Karpas-422 (cell line): ENCODE measurements at regions not wholly inside any gene's neighbourhood (a gene's known extent, or its start where the extent isn't known, plus 50 kb on each side); places are given as distances from the start of the nearest gene placed in this dataset.

Source experiments
- DNase-seq: peaks from one replicate; pipeline ENCODE4 v3.0.0-alpha.2; 2015
- H2AFZ ChIP-seq: fragments of 200-600 bp; sonication (generic); 2 replicates; pipeline ENCODE4 v1.6.1; 2014; ENCODE audit warnings: antibody characterized with exemption, low read length, mixed read lengths
- H3K27ac ChIP-seq: fragments of 200-600 bp; sonication (generic); 2 replicates; pipeline ENCODE4 v1.5.1; 2014; ENCODE audit warnings: mild to moderate bottlenecking, low read length, moderate library complexity
- H3K27me3 ChIP-seq: fragments of 200-600 bp; sonication (generic); 2 replicates; pipeline ENCODE4 v1.6.1; 2014; ENCODE audit warnings: low read length, mixed read lengths
- H3K36me3 ChIP-seq: fragments of 200-600 bp; sonication (generic); 2 replicates; pipeline ENCODE4 v1.6.1; 2014; ENCODE audit warnings: low read length, mixed read lengths; ENCODE audit not compliant: insufficient read depth
- H3K4me1 ChIP-seq: fragments of 200-600 bp; sonication (generic); 2 replicates; pipeline ENCODE4 v1.6.1; 2014; ENCODE audit warnings: mild to moderate bottlenecking, low read length, mixed read lengths
- H3K4me2 ChIP-seq: fragments of 200-600 bp; sonication (generic); 2 replicates; pipeline ENCODE4 v1.6.1; 2014; ENCODE audit warnings: low read length, low read depth, mild to moderate bottlenecking; ENCODE audit not compliant: poor library complexity, severe bottlenecking
- H3K4me3 ChIP-seq: fragments of 200-600 bp; sonication (generic); 2 replicates; pipeline ENCODE4 v1.5.1; 2014; ENCODE audit warnings: mild to moderate bottlenecking, antibody characterized with exemption, low read length, mixed read lengths
- H3K79me2 ChIP-seq: fragments of 200-600 bp; sonication (generic); 2 replicates; pipeline ENCODE4 v1.6.1; 2014; ENCODE audit warnings: mild to moderate bottlenecking, low read length, mixed read lengths
- H3K9ac ChIP-seq: fragments of 200-600 bp; sonication (generic); 2 replicates; pipeline ENCODE4 v1.6.0; 2014; ENCODE audit warnings: low read length
- H3K9me2 ChIP-seq: fragments of 200-600 bp; sonication (generic), shearing (Covaris generic); replicated peaks from 2 replicates; pipeline ENCODE4 v1.6.0; 2014; ENCODE audit warnings: mild to moderate bottlenecking, low read length, moderate library complexity; ENCODE audit not compliant: insufficient read depth
- H3K9me3 ChIP-seq: fragments of 300-700, 200-600 bp; sonication (generic); 2 replicates; pipeline ENCODE4 v1.6.1; 2014; ENCODE audit warnings: low read length, mixed read lengths
- H4K20me1 ChIP-seq: fragments of 200-600 bp; sonication (generic); 2 replicates; pipeline ENCODE4 v1.6.1; 2014; ENCODE audit warnings: mild to moderate bottlenecking, antibody characterized with exemption, low read length, low read depth; ENCODE audit not compliant: insufficient read depth

DNA sequence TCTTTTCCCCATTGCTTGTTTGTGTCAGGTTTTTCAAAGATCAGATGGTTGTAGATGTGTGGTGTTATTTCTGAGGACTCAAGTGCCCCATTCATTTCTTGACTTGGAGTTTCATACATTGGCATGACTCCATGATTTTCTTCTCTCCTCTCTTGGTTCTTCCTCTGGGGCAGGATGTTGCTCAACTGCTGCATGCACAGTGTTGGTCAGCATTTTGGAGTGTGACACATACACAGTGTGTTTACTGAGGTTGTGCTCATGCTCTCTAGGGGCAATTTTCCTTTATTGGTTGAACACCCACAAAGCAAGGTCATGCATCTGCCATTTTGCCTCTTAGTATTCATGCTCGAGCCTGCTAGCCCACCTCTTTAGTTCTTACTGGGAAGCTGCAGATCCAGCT lies 1993.8 kb downstream of the ARAP2 start:
- H4K20me1 ChIP-seq, result no peaks in the 10 kb centered on the region
- no peak overlapping the region for H3K4me3 ChIP-seq
- no peak overlapping the region for H3K9ac ChIP-seq
- peaks cover 35% of the 10 kb centered on the region for H3K9me3 ChIP-seq
- H3K36me3 ChIP-seq, result no peaks in the 10 kb centered on the region
- no peak overlapping the region for H2AFZ ChIP-seq
- H3K27ac ChIP-seq, result no peak overlapping the region
- H3K9me2 ChIP-seq, result no peaks in the 10 kb centered on the region
- no peaks in the 10 kb centered on the region for H3K27me3 ChIP-seq
- DNase-seq, result no peak
- no peaks in the 10 kb centered on the region for H3K79me2 ChIP-seq
- H3K4me1 ChIP-seq, result no peaks in the 10 kb centered on the region
- no peak overlapping the region for H3K4me2 ChIP-seq

DNA sequence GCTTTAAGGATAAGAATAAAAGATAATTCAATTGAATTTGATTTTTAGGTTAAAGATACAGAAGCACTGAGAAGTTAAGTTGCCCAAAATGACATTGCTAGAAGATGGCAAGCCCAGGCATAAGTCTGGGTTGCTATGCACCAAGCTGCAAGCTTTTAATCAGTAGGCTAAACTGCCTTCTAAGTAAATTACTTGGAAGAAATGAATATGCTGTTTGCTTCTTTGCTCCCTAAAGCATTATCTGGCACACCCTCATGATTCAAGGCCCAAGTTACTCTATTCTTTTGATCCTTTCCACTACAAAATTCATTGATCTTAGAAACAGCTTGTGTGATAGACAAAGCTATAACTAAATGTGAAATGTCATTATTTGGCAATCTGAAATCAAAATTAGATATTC lies 1991.1 kb downstream of the ARAP2 start:
- no peak overlapping the region for H3K4me3 ChIP-seq
- no peaks in the 10 kb centered on the region for H4K20me1 ChIP-seq
- no peak overlapping the region for H2AFZ ChIP-seq
- no peaks in the 10 kb centered on the region for H3K4me1 ChIP-seq
- no peak overlapping the region for H3K9ac ChIP-seq
- no peaks in the 10 kb centered on the region for H3K27me3 ChIP-seq
- no peak overlapping the region for H3K4me2 ChIP-seq
- no peaks in the 10 kb centered on the region for H3K9me2 ChIP-seq
- H3K36me3 ChIP-seq, result no peaks in the 10 kb centered on the region
- H3K27ac ChIP-seq, result no peak overlapping the region
- no peaks in the 10 kb centered on the region for H3K79me2 ChIP-seq
- peaks cover 36% of the 10 kb centered on the region for H3K9me3 ChIP-seq
- DNase-seq, result no peak

DNA sequence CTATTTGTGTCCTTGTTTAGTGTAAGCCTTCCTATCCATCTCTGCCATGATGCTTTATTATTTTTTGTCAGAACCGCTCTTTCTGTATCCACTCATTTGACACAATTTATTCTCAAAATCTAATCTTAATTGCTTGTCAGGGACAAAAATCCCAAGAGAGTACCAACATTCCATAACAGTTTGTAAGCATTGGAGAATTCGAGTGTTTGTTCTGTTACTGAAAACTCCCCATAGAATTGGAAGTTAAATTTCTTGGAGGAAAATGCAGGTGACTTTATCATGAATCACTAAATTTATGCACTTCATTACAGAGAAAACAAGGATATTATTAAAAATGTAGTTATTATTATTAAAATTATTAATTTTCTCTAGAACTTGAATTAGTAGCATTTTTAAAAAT lies 1986.1 kb downstream of the ARAP2 start:
- H3K4me2 ChIP-seq, result no peak overlapping the region
- H3K27me3 ChIP-seq, result no peaks in the 10 kb centered on the region
- no peak overlapping the region for H3K27ac ChIP-seq
- no peaks in the 10 kb centered on the region for H3K9me2 ChIP-seq
- no peak overlapping the region for H3K4me3 ChIP-seq
- peaks cover 25% of the 10 kb centered on the region for H3K9me3 ChIP-seq
- H3K9ac ChIP-seq, result no peak overlapping the region
- no peaks in the 10 kb centered on the region for H3K36me3 ChIP-seq
- DNase-seq, result no peak
- no peaks in the 10 kb centered on the region for H3K79me2 ChIP-seq
- H3K4me1 ChIP-seq, result no peaks in the 10 kb centered on the region
- H4K20me1 ChIP-seq, result no peaks in the 10 kb centered on the region
- H2AFZ ChIP-seq, result no peak overlapping the region

DNA sequence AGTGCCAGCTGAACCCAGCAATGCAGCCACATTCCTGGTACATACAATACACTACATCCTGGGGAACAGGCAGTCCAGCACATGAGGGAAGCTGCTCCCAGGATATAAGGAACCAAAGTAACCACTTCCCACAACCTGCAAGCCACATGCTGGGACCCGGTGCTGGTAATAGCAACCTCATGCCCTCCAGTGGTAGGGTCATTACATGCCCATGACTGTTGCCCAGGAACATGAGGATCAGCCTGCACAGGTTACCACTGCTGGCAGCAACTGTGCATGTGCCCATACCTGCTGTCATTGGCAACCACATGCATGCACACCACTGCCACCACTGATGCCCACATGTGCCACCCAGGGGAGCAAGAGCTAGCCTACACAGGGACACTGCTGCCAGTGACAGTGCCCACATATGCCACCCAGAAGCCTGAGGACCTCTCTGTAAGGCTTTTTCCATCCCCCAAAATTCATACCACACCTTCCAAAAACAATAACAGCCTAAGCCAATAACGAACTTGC lies 1982.5 kb downstream of the ARAP2 start:
- DNase-seq, result no peak
- H4K20me1 ChIP-seq, result no peaks in the 10 kb centered on the region
- no peak overlapping the region for H3K4me3 ChIP-seq
- no peaks in the 10 kb centered on the region for H3K9me2 ChIP-seq
- H3K36me3 ChIP-seq, result no peaks in the 10 kb centered on the region
- H3K27ac ChIP-seq, result no peak overlapping the region
- H2AFZ ChIP-seq, result no peak overlapping the region
- H3K27me3 ChIP-seq, result no peaks in the 10 kb centered on the region
- H3K9me3 ChIP-seq, result peaks cover 33% of the 10 kb centered on the region
- no peak overlapping the region for H3K9ac ChIP-seq
- H3K79me2 ChIP-seq, result no peaks in the 10 kb centered on the region
- no peak overlapping the region for H3K4me2 ChIP-seq
- H3K4me1 ChIP-seq, result no peaks in the 10 kb centered on the region

DNA sequence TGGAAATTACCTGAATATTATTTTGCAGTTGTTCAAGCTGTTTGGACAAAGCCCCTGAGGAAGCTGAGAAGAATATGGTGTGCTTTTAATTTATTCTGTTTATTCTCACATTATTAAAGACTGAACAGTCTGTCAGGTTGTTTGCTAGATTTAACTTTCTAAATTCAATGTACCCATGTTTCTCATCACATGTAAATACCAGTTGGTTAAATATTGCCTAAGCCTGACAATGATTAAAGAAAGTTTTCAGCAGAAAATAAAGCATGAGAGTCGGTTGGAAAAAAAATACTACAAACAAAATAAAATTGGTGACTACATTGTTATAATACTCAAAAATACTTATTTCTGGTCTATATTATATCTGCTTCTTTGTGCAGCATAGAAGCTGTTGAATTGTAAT lies 1974.7 kb downstream of the ARAP2 start:
- no peak overlapping the region for H3K9ac ChIP-seq
- H3K27me3 ChIP-seq, result no peaks in the 10 kb centered on the region
- H3K36me3 ChIP-seq, result no peaks in the 10 kb centered on the region
- no peak overlapping the region for H3K4me3 ChIP-seq
- H3K27ac ChIP-seq, result no peak overlapping the region
- H3K4me2 ChIP-seq, result no peak overlapping the region
- no peaks in the 10 kb centered on the region for H3K9me2 ChIP-seq
- H3K9me3 ChIP-seq, result peaks cover 13% of the 10 kb centered on the region
- DNase-seq, result no peak
- no peak overlapping the region for H2AFZ ChIP-seq
- no peaks in the 10 kb centered on the region for H3K4me1 ChIP-seq
- no peaks in the 10 kb centered on the region for H3K79me2 ChIP-seq
- no peaks in the 10 kb centered on the region for H4K20me1 ChIP-seq

DNA sequence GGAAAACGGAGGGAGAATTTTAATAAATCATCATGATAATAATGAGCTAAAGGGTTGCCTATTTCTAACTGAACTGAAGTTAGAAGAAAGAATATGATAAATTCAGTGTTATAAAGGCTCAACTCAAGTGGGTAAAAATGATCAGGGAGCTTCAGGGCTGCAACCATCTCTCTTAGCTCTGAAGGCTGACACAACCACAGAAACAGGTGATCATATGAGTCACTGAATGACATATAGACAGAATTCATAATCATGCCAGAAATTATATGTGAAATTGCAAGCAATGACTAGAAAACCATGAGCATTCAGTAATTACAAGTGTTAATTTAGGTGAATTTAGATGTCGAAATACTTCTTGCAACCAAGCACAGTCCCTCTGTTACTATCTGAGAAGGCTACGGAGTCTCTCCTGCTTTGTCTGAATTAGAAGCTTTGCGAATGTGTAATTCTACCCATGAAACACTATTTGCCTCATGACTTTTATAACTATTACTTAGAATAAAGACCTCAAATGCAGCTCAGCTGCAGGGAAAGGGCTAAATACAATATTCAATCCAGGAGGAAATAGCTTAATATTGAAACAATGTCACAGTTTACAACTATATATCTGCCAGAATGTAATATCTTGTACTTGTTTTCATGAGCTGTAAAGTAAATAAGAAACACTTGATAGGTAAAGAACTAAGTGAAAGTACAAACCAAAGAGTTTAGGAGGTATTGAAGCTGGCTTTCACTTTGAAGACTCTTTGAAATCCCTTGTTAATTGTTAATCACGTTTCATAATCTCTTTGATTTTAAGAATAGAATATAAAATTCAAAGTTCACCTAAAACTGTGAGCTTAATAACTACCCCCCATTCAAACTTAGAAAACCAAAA lies 1972.6 kb downstream of the ARAP2 start:
- H3K9me3 ChIP-seq, result peaks cover 13% of the 10 kb centered on the region
- no peak for DNase-seq
- H4K20me1 ChIP-seq, result no peaks in the 10 kb centered on the region
- no peaks in the 10 kb centered on the region for H3K27me3 ChIP-seq
- H3K79me2 ChIP-seq, result no peaks in the 10 kb centered on the region
- H2AFZ ChIP-seq, result no peak overlapping the region
- no peak overlapping the region for H3K4me3 ChIP-seq
- H3K4me2 ChIP-seq, result no peak overlapping the region
- H3K4me1 ChIP-seq, result no peaks in the 10 kb centered on the region
- no peaks in the 10 kb centered on the region for H3K36me3 ChIP-seq
- H3K9ac ChIP-seq, result no peak overlapping the region
- H3K27ac ChIP-seq, result no peak overlapping the region
- H3K9me2 ChIP-seq, result no peaks in the 10 kb centered on the region

DNA sequence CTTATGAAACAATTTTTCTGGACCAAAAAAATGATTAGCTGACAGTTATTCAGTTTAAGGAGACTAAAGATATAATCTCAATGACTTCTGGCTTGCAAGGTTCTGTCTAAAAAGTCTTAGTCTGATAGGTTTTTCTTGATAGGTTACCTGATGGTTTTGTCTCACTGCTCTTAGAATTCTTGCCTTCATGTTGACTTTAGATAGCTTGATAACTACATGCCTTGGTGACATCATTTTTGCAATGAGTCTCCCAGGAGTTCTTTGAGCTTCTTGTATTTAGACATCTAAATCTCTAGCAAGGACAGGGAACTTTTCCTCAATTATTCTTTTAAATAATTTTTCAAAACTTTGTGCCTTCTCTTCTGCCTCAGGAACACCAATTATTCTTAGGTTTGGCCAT lies 1965.3 kb downstream of the ARAP2 start:
- Histone ChIP-seq H3K4me1 (no peaks in the 10 kb centered on the region), H3K9ac (no peak overlapping the region), H3K4me3 (no peak overlapping the region), H3K9me3 (peaks cover 38% of the 10 kb centered on the region), H2AFZ (no peak overlapping the region), H3K4me2 (no peak overlapping the region), H3K79me2 (no peaks in the 10 kb centered on the region), H3K27ac (no peak overlapping the region), H3K36me3 (no peaks in the 10 kb centered on the region), H4K20me1 (no peaks in the 10 kb centered on the region), H3K9me2 (no peaks in the 10 kb centered on the region), H3K27me3 (no peaks in the 10 kb centered on the region)
- no peak for DNase-seq

DNA sequence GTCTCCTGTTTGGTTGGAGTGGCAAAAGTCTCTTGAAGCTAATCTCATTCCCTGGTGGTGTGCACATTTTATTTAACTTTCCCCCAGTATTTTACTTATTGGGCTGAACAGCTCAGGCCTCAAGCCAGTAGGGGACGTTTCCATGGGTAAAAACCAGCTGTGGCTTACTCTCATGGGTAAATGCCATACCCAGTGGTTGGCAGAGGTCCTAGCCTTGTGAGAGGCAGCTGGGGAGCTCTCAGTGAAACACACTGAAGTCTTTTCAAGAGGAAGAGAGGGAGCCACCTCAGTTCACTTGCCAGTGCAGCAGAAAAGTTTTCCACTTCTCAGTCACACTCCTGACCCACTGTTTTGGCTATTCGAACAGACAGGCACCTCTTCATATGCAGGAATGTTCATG lies 1964.2 kb downstream of the ARAP2 start:
- DNase-seq, result no peak
- Histone ChIP-seq H3K27me3 (no peaks in the 10 kb centered on the region), H2AFZ (no peak overlapping the region), H3K4me2 (no peak overlapping the region), H3K4me3 (no peak overlapping the region), H3K9me3 (peaks cover 33% of the 10 kb centered on the region), H3K79me2 (no peaks in the 10 kb centered on the region), H3K4me1 (no peaks in the 10 kb centered on the region), H3K36me3 (no peaks in the 10 kb centered on the region), H3K9me2 (no peaks in the 10 kb centered on the region), H4K20me1 (no peaks in the 10 kb centered on the region), H3K27ac (no peak overlapping the region), H3K9ac (no peak overlapping the region)
